Astrocyte (in vitro differentiated cells and primary cell): ENCODE measurements at regions not wholly inside any gene's neighbourhood (a gene's known extent, or its start where the extent isn't known, plus 50 kb on each side); places are given as distances from the start of the nearest gene placed in this dataset.
A peak's percentile ranks its signal among the peaks of the same experiment; 100 is the strongest.

Experiments used
- DNase-seq: peaks from one replicate; pipeline ENCODE4 v3.0.0-alpha.2; 2010; ENCODE audit warnings: low read depth
- FAIRE-seq: peaks from 2 replicates; lab custom pipeline; 2011; peaks lifted over from hg19 to GRCh38; lab: Jason Lieb, UNC
- H2AFZ ChIP-seq: 2 replicates; pipeline ENCODE4 v1.6.0; 2012; ENCODE audit warnings: low read depth, low read length, inconsistent platforms
- H3K27ac ChIP-seq: 2 replicates; pipeline ENCODE4 v1.5.1; 2011; ENCODE audit warnings: low read depth, low read length, inconsistent platforms
- H3K27me3 ChIP-seq: 2 replicates; pipeline ENCODE4 v1.6.0; 2011; ENCODE audit warnings: low read length, inconsistent platforms; ENCODE audit not compliant: insufficient read depth
- H3K36me3 ChIP-seq: 2 replicates; pipeline ENCODE4 v1.5.1; 2011; ENCODE audit warnings: low read length, inconsistent platforms; ENCODE audit not compliant: insufficient read depth
- H3K4me1 ChIP-seq: 2 replicates; pipeline ENCODE4 v1.5.1; 2011; ENCODE audit warnings: low read length, inconsistent platforms; ENCODE audit not compliant: insufficient read depth
- H3K4me2 ChIP-seq: 2 replicates; pipeline ENCODE4 v1.6.0; 2012; ENCODE audit warnings: low read length, inconsistent platforms
- H3K4me3 ChIP-seq: 2 replicates; pipeline ENCODE4 v1.5.1; 2011; ENCODE audit warnings: low read depth, mild to moderate bottlenecking, low read length, inconsistent platforms; ENCODE audit not compliant: insufficient read depth
- H3K79me2 ChIP-seq: 2 replicates; pipeline ENCODE4 v1.6.0; 2012; ENCODE audit warnings: mild to moderate bottlenecking, low read length, inconsistent platforms; ENCODE audit not compliant: insufficient read depth
- H3K9ac ChIP-seq: 2 replicates; pipeline ENCODE4 v1.6.0; 2012; ENCODE audit warnings: mild to moderate bottlenecking, low read length, inconsistent platforms
- H3K9me3 ChIP-seq: 2 replicates; pipeline ENCODE4 v1.5.1; 2012; ENCODE audit warnings: low read depth, mild to moderate bottlenecking, low read length, inconsistent platforms; ENCODE audit not compliant: insufficient read depth
- H4K20me1 ChIP-seq: 2 replicates; pipeline ENCODE4 v1.6.0; 2012; ENCODE audit warnings: low read length, inconsistent platforms; ENCODE audit not compliant: insufficient read depth
- H3K27ac Mint-ChIP-seq: one replicate; pipeline ENCODE4 v1.8.0; 2021; ENCODE audit warnings: mild to moderate bottlenecking, mixed read lengths; ENCODE audit not compliant: unreplicated experiment
- H3K27me3 Mint-ChIP-seq: one replicate; pipeline ENCODE4 v1.8.0; 2021; ENCODE audit warnings: low read depth, mixed read lengths; ENCODE audit not compliant: unreplicated experiment
- H3K36me3 Mint-ChIP-seq: one replicate; pipeline ENCODE4 v1.8.0; 2021; ENCODE audit warnings: low read depth, mixed read lengths; ENCODE audit not compliant: unreplicated experiment
- H3K4me1 Mint-ChIP-seq: one replicate; pipeline ENCODE4 v1.8.0; 2021; ENCODE audit warnings: low read depth, mixed read lengths; ENCODE audit not compliant: unreplicated experiment
- H3K4me3 Mint-ChIP-seq: one replicate; pipeline ENCODE4 v1.8.0; 2021; ENCODE audit warnings: mild to moderate bottlenecking, moderate library complexity, mixed read lengths; ENCODE audit not compliant: unreplicated experiment
- H3K9me3 Mint-ChIP-seq: one replicate; pipeline ENCODE4 v1.8.0; 2021; ENCODE audit warnings: mild to moderate bottlenecking, mixed read lengths; ENCODE audit not compliant: unreplicated experiment
- EZH2 ChIP-seq: IDR thresholded peaks from 2 replicates; pipeline ENCODE4 v1.6.1; 2012; ENCODE audit warnings: mild to moderate bottlenecking, low read length, inconsistent platforms; ENCODE audit not compliant: insufficient read depth
- TF ChIP-seq, protein P1 (sequence below): IDR thresholded peaks from 2 replicates; pipeline ENCODE4 v1.5.1; 2011; ENCODE audit warnings: low read depth, mild to moderate bottlenecking, inconsistent platforms, low read length, moderate library complexity; ENCODE audit not compliant: insufficient read depth

DNA sequence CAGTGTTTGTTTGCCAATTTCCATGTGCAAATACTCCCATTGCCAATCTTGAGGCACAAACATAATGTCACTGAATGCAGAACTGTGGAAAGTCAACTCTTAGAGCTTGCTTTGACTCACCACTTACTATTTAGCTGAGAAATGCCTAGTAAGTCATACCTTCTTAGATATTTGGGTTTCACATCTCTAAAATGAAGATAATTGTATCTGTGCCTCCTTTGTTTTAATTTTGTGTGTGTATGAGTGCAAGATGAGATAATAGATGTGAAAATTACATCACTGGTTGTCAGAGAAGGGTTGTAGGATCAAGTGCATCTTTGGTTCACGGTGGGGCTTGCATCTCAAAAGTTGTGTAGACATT, 407.5 kb downstream of the INHBA start:
- no peaks in the 10 kb centered on the region for H3K9me3 Mint-ChIP-seq
- H3K4me3 Mint-ChIP-seq = no peak overlapping the region
- H3K27ac ChIP-seq = no peak overlapping the region
- no peaks in the 10 kb centered on the region for H3K36me3 Mint-ChIP-seq
- no peaks in the 10 kb centered on the region for H3K36me3 ChIP-seq
- H3K4me1 Mint-ChIP-seq = no peaks in the 10 kb centered on the region
- FAIRE-seq (no peak), DNase-seq (no peak)
- H3K4me1 ChIP-seq = no peaks in the 10 kb centered on the region
- no peaks in the 10 kb centered on the region for H3K27me3 ChIP-seq
- no peak overlapping the region for H3K27ac Mint-ChIP-seq
- no peaks in the 10 kb centered on the region for H4K20me1 ChIP-seq
- TF ChIP-seq, protein P1, sequence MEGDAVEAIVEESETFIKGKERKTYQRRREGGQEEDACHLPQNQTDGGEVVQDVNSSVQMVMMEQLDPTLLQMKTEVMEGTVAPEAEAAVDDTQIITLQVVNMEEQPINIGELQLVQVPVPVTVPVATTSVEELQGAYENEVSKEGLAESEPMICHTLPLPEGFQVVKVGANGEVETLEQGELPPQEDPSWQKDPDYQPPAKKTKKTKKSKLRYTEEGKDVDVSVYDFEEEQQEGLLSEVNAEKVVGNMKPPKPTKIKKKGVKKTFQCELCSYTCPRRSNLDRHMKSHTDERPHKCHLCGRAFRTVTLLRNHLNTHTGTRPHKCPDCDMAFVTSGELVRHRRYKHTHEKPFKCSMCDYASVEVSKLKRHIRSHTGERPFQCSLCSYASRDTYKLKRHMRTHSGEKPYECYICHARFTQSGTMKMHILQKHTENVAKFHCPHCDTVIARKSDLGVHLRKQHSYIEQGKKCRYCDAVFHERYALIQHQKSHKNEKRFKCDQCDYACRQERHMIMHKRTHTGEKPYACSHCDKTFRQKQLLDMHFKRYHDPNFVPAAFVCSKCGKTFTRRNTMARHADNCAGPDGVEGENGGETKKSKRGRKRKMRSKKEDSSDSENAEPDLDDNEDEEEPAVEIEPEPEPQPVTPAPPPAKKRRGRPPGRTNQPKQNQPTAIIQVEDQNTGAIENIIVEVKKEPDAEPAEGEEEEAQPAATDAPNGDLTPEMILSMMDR = no peak
- no peak for TF ChIP-seq EZH2
- no peak overlapping the region for H3K4me3 ChIP-seq
- no peak overlapping the region for H3K9ac ChIP-seq
- H3K79me2 ChIP-seq = no peaks in the 10 kb centered on the region
- no peak overlapping the region for H3K4me2 ChIP-seq
- no peak overlapping the region for H2AFZ ChIP-seq
- no peaks in the 10 kb centered on the region for H3K9me3 ChIP-seq
- H3K27me3 Mint-ChIP-seq = no peaks in the 10 kb centered on the region

DNA sequence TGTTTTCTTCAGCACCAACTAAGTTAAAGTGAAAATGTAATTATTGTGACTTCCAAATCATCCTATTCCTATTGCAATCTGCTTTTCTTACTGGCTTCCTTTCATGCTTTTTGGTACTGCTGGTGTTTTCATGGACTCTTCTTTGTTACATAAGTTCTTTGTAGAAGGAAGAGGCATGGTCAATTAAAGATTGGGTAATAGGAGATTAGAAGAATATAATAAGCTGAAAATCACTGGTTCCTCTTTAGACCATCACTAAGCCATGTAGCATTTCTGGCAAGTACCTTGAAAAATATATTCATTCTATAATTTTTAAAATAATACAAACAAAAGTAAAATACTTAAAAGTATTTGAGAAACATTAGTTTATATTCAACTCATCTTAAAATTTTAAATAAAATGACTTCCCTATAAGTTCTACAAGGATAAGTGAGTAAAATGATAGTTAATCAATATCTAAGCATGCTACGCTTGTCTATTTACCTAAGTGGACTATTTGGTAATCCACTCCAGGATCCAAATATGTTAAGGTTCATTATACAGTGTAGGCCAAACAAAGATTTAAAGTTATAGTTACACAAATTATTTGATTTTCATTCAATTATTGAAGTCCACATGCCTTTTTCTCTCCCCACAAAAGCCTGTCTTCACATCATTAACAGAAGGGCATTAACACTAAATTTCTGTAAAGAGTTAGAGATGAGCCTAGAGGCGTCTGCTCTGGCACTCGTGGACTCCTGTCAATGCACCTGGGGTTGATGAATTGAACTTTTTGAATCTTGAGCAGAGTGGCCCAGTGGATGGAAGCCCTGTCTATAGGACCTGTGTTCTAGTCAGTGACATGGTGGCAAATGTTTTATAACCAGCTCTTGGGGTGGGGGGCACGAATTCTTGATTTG, 408.1 kb downstream of the INHBA start:
- H3K9ac ChIP-seq = no peak overlapping the region
- H2AFZ ChIP-seq = no peak overlapping the region
- Mint-ChIP-seq H3K36me3 (no peaks in the 10 kb centered on the region), H3K4me1 (no peaks in the 10 kb centered on the region), H3K27ac (no peak overlapping the region), H3K27me3 (no peaks in the 10 kb centered on the region), H3K9me3 (no peaks in the 10 kb centered on the region), H3K4me3 (no peak overlapping the region)
- no peak for DNase-seq
- H3K9me3 ChIP-seq = no peaks in the 10 kb centered on the region
- no peak for FAIRE-seq
- H4K20me1 ChIP-seq = no peaks in the 10 kb centered on the region
- H3K4me3 ChIP-seq = no peak overlapping the region
- no peaks in the 10 kb centered on the region for H3K36me3 ChIP-seq
- H3K27ac ChIP-seq = no peak overlapping the region
- H3K4me2 ChIP-seq = no peak overlapping the region
- TF ChIP-seq, protein P1 = no peak
- no peak for TF ChIP-seq EZH2
- H3K27me3 ChIP-seq = no peaks in the 10 kb centered on the region
- no peaks in the 10 kb centered on the region for H3K4me1 ChIP-seq
- H3K79me2 ChIP-seq = no peaks in the 10 kb centered on the region

DNA sequence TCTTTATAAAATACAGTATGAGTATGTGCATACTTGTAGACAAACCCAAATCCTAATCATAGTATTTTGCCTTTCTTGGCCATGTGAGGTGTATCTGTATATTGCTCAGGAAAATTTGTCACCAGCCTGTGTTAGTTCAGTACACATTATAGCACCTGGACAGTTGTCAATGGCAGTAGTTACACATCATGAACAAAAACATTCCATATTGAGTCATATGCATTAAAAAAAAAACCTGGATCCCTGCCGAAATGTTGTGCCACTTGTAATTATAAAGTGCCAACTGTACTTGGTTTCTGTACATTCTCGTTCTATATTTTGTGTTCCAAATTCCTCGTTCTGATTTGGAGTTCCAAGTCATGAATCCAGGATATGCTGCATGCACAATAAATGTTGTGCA, 410.4 kb downstream of the INHBA start:
- no peaks in the 10 kb centered on the region for H3K27me3 Mint-ChIP-seq
- Histone ChIP-seq H4K20me1 (no peaks in the 10 kb centered on the region), H3K4me3 (no peak overlapping the region), H3K27ac (no peak overlapping the region), H3K9ac (no peak overlapping the region), H3K4me2 (no peak overlapping the region), H3K79me2 (no peaks in the 10 kb centered on the region), H3K4me1 (no peaks in the 10 kb centered on the region), H3K9me3 (no peaks in the 10 kb centered on the region), H3K27me3 (no peaks in the 10 kb centered on the region), H2AFZ (no peak overlapping the region), H3K36me3 (no peaks in the 10 kb centered on the region)
- no peak overlapping the region for H3K4me3 Mint-ChIP-seq
- DNase-seq (peak; percentile 6), FAIRE-seq (no peak)
- H3K27ac Mint-ChIP-seq = no peak overlapping the region
- no peak for TF ChIP-seq EZH2
- TF ChIP-seq, protein P1 = no peak
- no peaks in the 10 kb centered on the region for H3K36me3 Mint-ChIP-seq
- no peaks in the 10 kb centered on the region for H3K4me1 Mint-ChIP-seq
- H3K9me3 Mint-ChIP-seq = no peaks in the 10 kb centered on the region
